GOT3 (cell line): ENCODE measurements at regions not wholly inside any gene's neighbourhood (a gene's known extent, or its start where the extent isn't known, plus 50 kb on each side); places are given as distances from the start of the nearest gene placed in this dataset.

Source experiments
- DNase-seq: peaks from one replicate; lab custom pipeline; 2025; ENCODE audit warnings: mixed read lengths; lab: John Stamatoyannopoulos, UW

DNA sequence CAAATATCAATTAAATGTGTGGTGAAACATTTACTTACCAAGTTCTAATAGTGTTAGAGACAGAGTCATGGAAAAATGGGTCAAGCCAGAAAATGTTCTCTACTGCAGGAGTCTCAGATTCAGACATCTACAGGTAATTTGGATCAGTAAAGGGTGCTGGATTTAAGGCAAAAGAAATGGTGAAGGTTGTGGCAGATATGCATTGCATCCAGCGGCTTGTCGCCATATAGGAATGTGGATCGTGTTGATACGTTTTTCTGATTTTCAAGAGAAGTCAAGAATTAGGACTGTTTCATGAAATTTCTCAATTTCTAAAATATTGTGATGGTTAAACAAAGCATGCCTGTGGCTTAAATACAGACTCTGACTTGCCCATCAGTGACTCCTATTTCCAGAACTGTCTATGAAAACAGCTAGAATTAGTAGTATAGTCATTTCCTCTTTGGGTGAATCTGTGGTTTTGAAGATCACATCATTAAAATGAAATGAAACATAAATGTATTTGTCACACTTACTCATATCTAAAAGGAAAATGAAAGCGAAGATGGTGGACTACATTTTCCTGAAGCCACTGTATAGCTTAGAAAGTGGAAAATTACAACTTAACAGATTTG lies 110.1 kb upstream of the VEGFC start:
- no peak for DNase-seq

- no peak for DNase-seq
Observed at GRCh38 chr4:176906709-176907108, 114.0 kb upstream of the VEGFC start.

DNA sequence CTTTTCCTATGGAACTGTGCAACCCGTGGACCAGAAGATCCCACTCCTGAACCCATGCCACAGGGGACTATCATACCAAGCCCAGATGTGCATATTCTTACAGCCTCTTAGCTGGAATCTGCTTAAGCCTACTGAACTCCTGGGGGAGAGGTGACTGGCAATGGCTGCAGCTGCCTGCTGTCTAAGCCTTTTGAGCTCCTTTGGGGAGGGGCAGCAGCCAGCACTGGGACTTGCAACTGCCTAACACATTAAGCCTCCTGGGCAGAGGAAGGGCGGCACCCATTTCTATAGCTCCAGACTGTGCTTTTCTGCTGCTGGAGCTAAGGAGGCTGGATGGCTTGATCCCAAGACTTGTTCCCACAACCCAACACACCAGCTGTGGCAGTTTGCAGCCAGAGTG lies 117.9 kb upstream of the VEGFC start:
- DNase-seq = no peak

DNA sequence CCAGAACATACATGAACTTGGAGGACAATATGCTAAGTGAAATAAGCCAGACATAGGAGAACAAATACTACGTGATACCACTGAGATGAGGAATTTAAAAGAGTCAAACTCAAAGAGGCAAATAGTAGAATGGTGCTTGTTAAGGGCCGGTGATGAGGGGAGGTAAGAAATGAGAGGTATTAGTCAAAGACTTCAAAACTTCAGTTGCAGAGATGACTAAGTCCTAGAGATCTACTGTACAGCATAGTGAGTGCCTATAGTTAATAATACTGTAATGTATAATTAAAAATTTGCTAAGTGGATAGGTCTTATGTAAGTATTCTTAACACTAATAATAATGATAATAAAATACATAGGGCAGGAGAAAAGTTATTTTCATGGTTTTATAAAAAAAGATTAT lies 126.9 kb upstream of the VEGFC start:
- DNase-seq = no peak

GRCh38 chr4:176920694-176921093 lies 128.0 kb upstream of the VEGFC start:
- no peak for DNase-seq

DNA sequence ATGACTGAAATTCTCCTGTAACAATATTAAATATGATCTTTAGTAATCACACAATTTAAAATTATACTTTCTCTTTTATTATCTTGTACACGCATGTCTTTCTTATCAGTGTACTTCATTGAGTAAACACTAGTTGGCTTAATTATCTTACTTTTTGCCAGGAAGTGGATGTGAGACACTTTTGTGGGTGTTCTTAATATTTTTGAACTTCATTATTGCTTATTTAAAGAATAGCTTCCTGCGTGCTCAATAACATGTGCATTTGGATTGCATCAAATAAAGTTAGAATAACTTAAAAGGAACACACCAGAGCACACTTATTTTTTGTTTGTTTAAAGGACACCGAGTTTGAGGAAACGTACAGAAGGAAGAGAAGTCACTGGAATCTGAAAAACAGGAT lies 128.5 kb upstream of the VEGFC start:
- DNase-seq = no peak

DNA sequence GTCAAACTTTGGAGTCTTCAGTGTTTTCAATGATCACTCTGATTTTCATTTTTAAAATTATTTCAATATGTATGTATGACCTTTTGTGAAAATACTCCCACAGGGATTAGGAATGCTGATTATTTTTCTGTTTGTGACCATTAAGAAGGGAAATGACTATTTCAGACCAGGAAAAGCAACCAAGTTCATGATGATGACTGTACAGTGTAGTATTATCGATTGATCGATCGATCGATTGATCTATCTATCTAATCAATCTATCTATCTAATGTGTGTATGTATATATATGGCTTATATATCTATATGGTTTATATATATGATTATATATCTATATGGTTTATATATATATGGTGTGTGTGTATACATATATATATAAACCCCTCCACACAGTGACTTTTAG lies 131.5 kb upstream of the VEGFC start:
- no peak for DNase-seq

DNA sequence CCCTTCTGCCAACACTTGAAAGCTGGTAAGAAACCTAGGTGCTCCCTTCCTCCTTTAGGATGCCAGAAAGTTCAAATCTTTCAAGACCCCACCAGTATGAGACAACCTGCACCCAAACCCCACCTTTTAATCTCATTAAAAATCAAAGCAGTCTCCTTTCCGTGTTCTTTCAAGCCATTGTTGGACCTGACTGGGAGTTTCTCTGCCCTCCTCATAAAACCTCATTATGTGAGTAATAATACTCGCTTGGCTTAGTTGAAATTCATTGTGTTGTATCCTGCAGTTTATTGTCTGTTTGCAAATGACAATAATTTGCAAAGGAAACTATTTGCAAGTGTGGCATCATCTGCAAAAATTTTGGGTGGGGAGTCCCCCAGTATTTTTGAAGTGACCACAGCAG lies 133.2 kb upstream of the VEGFC start:
- no peak for DNase-seq

DNA sequence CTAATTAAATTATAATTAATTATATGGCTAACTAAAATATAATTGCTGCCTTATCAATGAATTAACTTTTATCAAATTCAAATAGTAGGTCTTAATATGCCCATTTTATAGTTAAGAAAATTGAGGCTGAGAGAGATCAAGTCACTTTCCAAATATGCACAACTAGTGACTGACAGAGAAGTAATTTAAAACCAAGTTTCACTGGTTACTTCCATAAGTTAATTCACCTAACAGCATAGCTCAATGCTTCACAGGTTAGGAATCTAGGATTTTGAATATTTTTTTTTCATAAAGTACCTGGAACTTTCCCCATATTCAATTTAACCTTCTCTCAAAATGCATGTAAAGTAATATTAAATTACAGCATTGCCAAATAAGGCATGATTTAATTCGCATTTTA lies 134.4 kb upstream of the VEGFC start:
- DNase-seq = no peak

DNA sequence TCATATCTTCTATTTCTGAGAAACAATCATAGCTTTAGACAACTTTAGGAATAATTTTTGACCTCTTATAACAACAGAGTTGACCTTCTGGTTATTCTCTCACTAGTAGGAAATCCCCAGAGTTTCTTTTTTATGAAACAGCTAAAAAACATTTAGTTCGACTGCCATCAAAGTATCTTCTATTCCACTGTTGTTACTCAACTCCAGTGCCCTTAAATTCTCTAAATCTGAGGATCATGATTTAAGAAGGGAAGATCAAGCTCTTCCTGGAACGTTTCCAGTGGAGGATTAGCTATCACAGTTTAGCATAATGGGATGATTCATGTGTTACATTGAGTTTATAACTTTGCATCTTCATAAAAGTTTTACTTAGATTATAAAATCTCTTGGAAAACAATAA lies 134.9 kb upstream of the VEGFC start:
- no peak for DNase-seq

- no peak for DNase-seq
Observed at GRCh38 chr4:176939445-176939844, 146.7 kb upstream of the VEGFC start.

DNA sequence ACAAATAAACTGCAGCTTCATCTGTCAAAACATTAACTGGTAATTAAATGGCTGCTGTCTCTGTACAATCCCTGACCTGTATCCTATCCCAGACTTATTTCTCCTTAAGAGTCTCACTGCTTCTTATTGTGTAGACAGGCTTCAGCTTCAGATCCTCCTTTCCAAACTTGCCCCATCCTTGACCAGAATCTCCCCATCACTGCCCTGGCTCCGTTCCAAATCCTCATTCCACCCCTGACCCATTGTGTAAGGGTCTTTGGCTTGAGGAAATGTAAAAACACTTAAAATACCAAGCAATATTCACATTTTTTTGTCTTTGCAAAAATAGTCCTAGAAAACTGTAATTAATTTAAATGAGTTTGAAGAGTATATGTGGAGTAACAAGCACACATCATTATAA lies 152.6 kb upstream of the VEGFC start:
- DNase-seq = no peak

DNA sequence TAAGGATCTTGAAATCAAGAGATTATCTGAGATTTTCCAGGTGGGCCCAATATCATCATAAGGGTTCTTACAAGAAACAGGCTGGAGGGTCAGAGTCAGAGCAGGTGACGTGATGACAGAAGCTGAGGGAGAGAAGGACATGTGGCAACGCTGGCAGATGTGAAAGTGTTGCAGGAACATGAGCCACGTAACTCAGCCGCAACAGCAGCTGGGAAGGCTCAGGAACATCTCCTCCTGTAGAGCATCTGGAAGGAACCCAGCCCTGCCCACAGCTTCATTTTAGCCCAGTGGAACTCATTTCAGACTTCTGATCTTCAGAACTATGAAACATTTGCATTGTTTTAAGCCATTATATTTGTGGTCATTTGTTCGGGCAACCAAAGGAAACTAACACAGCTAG lies 156.3 kb upstream of the VEGFC start:
- no peak for DNase-seq

- DNase-seq = no peak
Observed at GRCh38 chr4:176953021-176953420, 160.3 kb upstream of the VEGFC start.

DNA sequence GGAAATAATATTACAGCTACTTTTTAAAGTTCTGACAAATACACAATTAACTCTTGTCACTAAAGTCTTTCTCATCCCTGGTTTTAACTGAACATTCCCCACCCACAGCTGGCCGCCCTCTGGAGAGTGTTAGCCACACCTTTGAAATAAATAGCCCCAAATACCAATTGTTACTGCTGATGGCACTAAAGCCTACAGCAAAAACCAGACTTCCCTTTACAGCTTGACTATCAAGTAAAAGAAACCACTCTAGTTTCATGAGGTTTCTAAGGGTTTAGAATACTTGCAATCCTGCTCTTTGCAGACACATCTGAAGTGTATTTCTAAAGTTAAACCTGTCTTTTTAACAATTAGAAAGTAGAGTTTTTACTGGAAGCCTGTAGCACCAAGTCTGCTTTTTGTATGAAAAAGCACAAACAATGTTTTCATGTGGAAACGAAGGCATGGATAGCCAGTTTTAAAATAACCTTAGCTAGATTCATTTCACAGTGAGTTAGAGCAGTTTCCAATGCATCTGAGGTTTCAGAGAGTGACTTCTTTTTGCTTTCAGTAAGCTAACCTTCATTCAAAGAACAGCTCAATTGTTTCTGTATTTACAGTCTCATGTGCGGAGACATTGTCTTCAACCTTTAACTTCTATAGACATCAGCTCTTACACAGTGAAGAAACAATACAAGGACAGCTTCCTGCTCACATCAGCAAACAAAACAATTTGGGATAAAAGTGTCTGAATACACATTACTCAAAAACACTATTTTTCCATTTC lies 164.8 kb upstream of the VEGFC start:
- no peak for DNase-seq

GRCh38 chr4:176959980-176960379 lies 167.3 kb upstream of the VEGFC start:
- DNase-seq = no peak

DNA sequence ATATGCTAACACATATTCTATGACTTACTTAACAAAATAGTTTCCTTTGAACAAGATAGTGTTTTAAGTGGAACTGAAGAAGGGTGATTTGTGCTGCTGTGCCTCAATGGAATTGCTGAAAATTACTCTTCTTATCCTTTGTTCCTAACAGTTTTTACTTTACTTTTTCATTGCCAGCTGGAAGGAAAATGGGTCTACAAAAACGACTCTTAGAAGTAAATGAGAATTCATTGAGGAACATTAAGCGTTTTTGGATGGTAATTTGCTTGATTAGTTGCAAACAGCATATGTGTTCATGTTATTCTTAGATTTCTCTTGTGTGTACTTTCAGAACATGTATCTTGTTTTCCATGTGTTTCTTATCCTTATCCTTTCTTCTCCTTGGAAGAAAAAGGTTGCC lies 170.4 kb upstream of the VEGFC start:
- no peak for DNase-seq

GRCh38 chr4:176964116-176964691 lies 171.5 kb upstream of the VEGFC start:
- DNase-seq = no peak

GRCh38 chr4:176967586-176967985 lies 174.9 kb upstream of the VEGFC start:
- no peak for DNase-seq

DNA sequence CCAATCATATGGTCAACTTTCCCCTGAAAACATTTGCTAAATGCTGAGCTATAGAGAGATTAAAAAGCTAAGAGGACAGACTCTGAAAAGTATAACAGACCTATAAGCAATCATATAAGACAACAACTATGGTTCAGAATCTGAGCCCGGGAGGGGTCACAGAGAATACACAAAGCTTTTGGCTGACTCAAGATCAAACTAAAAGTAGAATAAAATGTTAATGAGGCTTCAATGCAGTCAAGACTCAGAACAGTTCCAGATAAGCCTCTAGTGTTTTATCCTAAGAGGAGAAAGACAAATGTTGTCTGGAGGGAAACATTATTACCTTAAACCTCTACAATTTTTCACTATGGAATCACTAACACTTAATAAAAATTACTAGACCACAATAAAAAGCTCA lies 175.4 kb upstream of the VEGFC start:
- no peak for DNase-seq

GRCh38 chr4:176969011-176969410 lies 176.3 kb upstream of the VEGFC start:
- no peak for DNase-seq

DNA sequence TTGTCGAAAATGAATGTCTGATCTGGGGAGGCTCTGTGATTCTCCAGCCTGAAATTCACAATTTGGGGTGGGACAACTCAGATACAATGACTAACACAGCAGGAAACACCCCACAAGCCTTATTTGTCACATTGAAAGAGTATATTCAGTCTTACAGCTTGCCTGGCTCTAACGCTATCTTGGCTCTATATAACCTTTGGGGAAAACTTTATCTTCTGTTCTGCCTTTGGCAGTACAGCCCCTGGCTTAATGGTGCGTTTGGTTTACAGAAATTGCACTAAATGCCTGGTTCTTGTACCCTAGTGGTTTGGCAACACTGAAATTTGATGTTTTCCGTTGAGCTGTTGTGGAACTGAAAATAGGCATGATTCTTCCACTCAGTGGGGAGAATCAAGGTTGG lies 178.1 kb upstream of the VEGFC start:
- no peak for DNase-seq

- no peak for DNase-seq
Observed at GRCh38 chr4:176971576-176972115, 178.9 kb upstream of the VEGFC start.
